ENCODE measurements at regions not wholly inside any gene's neighbourhood (a gene's known extent, or its start where the extent isn't known, plus 50 kb on each side); places are given as distances from the start of the nearest gene placed in this dataset.

GRCh38 chr4:127347936-127348335, 284.8 kb upstream of the INTU start:
- TF ChIP-seq EZH2 (IDR thresholded peaks at IDR 0.05; ENCODE audit: insufficient read depth, poor library complexity, severe bottlenecking) (no peak), EZH2phosphoT487 (IDR thresholded peaks at IDR 0.05; ENCODE audit: insufficient read depth, low read depth) (no peak)

Data from GM23248 (cell line).